IPS DF 4.7 (cell line): ENCODE measurements at regions not wholly inside any gene's neighbourhood (a gene's known extent, or its start where the extent isn't known, plus 50 kb on each side); places are given as distances from the start of the nearest gene placed in this dataset.
A peak's percentile ranks its signal among the peaks of the same experiment; 100 is the strongest.
"Not testable (repeated sequence)": the region's sequence is repeated elsewhere in the genome, so short reads cannot be mapped to it uniquely, and the experiment has no call there.

Experiments
- DNase-seq: peaks from one replicate; pipeline ENCODE4 v3.0.0-alpha.2; 2013; ENCODE audit warnings: low spot score; ENCODE audit errors: extremely low read depth

DNA sequence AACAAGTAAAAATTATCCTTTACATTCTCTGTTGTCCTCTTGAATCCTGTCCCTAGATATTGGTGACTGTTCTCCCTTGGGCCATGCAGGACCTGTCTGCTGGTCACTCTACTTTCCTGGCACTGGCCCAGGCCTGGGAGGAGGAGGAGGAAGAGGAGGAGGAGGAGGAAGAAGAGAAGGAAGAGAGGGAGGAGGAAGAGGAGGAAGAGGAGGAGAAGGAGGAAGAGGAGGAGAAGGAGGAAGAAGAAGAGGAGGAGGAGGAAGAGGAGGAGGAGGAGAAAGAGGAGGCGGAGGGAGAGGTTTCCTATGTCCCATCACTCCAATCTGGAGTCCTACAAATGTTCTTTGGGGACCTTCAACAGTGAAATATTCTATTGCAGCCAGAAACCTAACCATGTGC, 97.3 kb upstream of the NAMPT start:
- no peak for DNase-seq

GRCh38 chr7:106381252-106381651, 96.5 kb upstream of the NAMPT start:
- DNase-seq = no peak

DNA sequence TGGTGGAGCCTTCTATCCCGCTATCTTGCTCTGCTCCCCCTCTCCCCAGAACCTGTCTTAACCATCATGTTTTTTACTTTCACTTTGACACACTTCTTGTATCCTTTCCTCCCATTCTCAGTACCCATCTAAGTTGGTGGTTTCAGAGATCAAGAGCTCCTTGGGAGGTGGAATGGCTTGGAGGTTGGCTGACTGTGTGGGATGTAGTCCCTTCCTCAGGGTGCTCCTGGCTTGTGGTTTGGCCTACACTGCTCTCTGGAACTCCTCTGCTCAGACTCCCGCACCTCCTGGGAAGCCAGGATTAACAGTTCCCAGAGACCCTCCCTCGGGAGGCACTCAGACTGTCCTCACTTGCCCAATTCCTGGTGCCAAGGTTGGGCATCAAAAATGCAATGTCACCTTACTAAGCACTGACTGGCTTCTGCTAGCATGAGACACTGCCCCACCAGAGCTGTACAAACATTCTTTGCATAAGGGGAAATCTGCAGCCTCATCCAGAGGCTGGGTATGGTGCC, 93.1 kb upstream of the NAMPT start:
- no peak for DNase-seq

DNA sequence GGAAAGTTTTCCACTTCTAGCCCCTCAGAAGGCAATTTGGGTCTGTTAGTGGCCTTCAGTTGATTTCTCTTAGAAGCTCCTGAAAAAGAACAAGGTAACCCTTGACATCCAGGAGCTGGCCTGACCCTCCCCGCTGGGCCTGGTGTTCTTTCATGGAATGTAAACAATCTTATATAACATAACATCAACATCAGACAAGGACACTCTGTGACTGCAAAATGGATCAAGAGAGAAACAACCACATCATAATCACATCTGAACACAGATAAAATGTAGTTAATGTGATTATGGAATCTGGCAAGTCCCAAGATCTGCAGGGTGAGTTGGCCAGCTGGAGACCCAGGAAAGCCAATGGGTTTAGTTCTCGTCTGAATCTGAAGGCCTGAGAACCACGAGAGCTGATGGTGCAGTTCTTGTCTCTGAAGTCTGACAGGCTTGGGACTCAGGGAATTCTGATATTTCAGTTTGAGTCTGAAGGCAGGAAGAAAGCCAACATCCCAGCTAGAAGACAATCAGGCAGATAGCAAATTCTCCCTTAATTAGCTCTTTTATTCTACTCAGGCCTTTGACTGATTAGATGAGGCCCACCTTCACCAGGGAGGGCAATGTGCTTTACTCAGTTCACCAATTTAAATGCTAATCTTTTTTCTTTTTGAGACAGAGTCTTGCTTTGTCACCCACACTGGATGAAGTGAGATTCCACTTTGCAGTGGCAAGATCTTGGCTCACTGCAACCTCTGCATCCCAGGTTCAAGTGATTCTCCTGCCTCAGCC, 91.4 kb upstream of the NAMPT start:
- DNase-seq = no peak

GRCh38 chr7:106375499-106375898, 90.7 kb upstream of the NAMPT start:
- DNase-seq = no peak

- no peak for DNase-seq
Observed at GRCh38 chr7:106374437-106374836, 89.7 kb upstream of the NAMPT start.

DNA sequence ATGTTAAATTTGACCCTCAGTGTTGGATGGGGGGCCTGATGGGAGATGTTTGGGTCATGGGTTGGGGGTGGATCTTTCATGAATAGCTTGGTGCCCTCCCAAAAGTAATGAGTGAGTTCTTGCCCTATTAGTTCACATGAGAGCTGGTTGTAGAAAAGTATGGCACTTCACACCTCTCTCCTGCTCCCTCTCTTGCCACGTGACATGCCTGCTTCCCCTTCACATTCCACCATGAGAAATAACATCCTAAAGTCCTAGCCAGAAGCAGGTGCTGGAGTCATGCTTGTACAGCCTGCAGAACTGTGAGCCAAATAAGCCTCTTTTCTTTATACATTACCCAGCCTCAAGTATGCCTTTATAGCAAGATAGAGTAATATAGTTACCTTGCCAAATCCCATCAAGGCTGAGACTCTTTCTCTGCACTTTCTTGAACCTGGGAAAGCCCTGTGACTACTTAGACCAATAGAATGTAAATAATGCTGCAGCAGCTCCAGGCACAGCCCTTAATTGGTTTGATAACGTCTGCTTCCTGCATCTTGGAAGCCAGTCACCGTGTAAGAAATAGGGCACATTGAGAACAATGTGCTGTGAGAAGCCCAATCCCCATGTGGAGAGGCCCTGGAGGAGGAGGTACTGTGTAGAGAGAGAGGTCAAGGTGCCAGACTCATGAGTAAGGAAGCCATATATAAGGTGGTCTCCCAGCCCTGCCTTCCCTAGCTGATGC, 88.0 kb upstream of the NAMPT start:
- DNase-seq = no peak

GRCh38 chr7:106372126-106372525, 87.3 kb upstream of the NAMPT start:
- DNase-seq = no peak

DNA sequence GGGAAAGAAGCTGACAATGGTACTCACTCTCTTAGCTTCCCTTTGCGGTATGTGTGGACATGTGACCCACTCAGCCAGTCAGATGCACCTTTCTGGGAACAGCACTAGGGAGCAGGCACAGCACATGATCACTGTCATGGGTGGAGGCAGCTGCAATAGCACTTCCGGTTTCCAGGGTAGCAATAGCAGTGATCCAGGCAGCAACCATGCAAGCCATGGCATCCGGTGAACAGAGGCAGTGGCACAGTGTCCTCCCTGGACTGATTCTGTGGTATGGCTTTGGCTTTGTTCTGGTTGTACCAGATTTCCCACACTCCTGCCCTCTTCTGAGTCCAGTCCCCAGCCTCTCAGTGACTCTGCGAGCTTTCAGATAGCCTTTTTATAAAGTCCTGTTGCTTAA, 86.8 kb upstream of the NAMPT start:
- DNase-seq = no peak

DNA sequence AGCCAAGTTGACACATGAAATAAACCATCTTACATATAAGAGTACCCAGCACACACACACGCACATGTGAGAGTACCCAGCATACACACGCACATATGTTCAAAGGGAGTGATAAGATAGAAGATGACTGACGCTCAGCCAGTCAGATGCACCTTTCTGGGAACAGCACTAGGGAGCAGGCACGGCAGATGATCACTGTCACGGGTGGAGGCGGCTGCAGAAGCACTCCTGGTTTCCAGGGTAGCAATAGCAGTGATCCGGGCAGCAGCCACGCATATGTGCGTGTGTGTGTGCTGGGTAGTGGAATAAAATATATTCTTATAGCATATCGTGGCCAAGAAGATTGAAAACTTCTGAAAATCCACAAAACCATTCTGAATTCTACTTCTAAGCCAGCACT, 85.8 kb upstream of the NAMPT start:
- no peak for DNase-seq

GRCh38 chr7:106369816-106370215, 85.0 kb upstream of the NAMPT start:
- DNase-seq = no peak

- DNase-seq = no peak
Observed at GRCh38 chr7:106369352-106369751, 84.6 kb upstream of the NAMPT start.

DNA sequence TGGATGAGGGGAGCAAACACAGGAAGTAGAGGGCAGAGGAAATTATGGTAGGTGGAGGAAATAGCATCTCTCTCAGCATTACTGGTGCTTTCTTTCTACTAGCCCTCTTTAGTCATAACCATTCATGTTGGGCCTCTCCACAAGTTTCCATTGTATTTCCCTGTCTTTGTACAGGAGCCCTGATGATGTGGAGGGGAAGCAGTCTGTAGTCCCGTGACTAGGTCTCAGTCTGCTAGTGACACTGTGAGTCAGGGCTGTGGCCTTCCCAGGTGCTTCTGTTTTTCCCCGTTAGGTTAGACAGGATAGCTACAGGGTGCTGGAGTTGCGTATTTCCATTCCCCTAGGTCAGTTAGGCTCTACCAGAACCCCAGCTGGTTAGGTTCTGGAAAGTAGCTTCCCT, 82.9 kb upstream of the NAMPT start:
- DNase-seq = no peak

- peak; percentile 22 for DNase-seq
Observed at GRCh38 chr7:106367018-106367420, 82.2 kb upstream of the NAMPT start.

DNA sequence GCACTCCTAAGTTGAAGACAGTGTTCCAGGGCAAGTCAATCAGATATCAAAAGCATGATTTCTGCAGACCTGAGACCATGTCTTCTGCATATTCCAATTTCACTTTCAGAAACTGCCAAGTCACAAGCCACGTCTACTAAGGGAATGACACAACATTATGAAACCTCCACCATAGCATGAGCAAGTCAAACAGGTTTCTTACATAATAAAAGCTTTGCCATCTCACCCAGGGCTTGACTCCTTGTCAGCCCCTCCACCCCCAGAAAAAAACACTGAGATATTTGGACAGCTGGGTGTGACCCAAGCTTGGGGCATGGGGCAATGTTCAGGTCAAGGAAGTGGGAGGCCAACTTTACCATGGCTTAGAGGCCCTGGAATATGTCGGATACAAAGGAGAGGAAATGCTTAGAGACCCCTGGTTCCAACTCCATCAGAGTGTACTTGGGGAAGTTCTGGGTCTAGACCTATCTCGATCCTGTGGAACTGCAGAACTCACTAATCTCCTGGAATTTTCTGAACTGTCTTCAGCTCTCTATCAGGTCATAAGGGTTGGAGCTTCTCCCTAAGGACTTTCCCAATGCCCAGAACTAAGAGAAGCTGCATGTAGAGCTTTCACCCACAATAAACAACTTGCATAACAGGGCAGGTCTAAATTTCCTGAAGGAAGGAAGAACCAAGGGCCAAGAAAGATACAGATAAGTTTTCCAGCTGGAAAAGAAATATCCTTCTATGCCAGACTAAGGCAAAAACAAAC, 80.6 kb upstream of the NAMPT start:
- DNase-seq = no peak

- not testable (repeated sequence) for DNase-seq
Observed at GRCh38 chr7:106362507-106362906, 77.7 kb upstream of the NAMPT start.

DNA sequence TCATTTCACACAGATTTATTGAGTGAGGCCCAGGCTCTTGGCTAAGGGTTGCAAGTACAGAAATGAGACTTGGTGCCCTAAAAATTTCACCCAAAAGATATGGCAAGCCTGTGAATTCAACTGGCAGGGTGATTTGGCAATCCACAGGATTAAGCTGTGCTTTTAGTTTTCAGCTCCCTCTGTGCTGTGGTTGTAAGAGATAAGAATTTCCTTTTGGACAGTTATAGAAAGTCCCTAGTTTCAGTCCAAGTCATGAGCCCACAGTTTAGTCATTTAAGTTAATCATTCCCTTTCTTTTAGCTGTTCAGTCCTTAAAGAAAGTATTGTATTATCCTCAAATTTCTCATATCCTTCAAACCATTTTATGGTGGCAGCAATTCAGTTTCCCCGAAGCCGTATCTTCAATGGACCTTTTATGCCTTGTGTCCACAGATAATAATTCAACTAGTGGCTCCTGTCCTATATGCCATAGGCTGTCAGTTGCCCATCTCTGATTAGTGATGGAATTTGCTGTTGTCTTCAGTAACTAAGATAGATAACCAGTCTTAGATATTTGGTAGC, 73.4 kb upstream of the NAMPT start:
- no peak for DNase-seq

GRCh38 chr7:106357675-106358074, 72.9 kb upstream of the NAMPT start:
- no peak for DNase-seq

DNA sequence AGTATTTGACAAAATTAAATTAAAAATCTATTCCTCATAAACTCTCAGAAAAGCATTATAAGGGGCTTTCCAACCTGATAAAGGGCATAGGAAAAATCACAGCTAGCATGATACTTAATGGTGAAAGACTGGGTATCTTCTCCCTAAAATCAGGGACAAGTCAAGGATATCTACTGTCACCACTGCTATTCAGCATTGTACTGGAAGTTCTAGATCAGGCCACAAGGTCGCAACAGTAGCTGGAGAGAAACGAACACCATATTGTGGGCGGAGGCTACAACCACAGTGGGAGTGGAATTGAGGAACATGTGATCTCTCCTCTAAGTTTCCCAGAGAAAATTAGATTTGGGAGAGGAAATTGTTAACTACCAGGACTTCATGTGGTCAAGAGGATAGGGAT, 70.0 kb upstream of the NAMPT start:
- no peak for DNase-seq

DNA sequence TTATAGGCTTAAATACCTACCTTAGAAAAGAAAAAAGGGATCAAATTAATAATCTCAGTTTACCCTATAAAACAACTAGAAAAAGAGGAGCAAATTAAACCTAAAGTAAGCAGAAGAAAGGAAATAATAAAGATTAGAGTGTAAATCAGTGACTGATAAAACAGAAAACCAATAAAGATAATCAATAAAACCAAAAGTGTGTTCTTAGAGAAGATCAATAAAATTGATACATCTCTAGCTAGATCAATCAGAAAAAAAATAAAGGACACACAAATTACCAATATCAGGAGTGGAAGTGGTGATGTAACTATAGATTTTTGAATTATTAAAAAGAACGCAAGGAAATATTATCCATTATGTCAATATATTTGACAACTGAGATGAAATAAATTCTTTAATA, 69.2 kb upstream of the NAMPT start:
- DNase-seq = no peak

DNA sequence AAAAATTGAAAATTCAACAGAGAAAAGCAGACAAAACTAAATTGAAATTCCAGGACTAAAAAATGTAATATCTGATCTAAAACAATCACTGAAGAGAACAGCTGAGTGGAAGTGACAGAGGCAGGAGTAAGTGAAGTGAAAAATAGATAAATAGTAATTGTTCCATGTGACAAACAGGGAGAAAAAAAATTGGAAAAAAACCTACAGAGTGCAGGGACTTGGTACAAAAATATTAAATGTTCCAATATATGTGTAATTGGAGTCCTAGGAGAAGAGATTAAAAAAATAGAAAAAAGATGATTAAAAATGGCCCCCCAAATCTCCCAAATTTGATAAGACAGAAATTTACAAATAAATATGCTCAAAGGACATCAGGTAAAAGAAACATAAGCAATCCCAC, 63.4 kb upstream of the NAMPT start:
- DNase-seq = no peak
